ENCODE measurements at regions not wholly inside any gene's neighbourhood (a gene's known extent, or its start where the extent isn't known, plus 50 kb on each side); places are given as distances from the start of the nearest gene placed in this dataset.

DNA sequence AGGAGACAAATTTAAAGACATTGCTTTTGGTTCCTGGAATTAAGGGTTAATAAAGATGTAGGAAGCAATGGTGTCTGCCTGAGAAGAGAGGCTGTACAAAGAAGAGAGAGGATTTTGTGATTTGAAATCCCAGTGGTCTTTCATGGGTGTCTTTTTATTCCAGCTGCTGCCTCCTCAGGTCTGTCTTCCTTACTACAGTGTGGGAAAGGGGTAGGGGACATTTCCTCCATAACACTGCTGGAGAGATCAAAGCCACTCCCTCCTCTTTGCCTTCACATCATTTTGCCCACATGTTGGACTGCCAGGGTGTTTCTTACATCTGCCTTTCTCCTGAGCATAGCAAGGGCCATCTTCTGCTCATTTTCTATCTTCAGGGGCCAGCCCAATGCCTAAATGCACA is 348.5 kb downstream of the EN1 start:
- no peak for DNase-seq

DNA sequence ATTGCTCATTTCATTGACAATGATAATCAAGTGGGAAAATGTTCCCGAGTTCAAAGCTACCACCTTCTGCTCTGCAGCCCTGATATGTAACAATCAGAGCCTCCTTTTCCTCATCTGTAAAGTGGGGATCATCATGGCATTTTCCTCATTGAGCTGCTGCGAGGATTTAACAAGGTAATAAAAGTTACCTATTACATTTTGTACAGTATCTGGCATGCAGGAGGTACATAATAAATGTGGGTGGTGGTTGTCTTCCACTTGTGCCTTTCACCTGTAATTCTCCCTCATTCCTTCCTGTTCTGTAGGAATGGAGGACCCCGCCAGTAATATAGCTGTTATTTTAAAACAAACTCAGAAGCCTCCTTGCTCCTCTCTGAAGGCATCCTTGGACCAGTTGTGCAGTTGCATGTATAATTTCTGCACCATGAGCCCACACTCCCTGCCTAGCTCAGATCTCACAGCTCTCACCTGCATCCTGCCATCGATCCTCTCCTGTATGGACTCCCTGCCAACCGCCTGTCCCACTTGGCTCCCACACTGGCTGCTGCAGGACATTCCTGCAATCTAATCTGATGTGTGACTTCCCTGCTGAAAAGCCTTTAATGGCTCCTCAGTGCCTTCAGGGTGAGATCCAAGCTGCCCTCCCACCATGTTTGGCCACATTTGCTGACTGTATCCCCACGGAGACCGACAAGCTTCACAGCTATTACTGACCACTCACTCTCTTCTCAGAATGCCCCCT is 350.4 kb downstream of the EN1 start:
- DNase-seq = no peak

DNA sequence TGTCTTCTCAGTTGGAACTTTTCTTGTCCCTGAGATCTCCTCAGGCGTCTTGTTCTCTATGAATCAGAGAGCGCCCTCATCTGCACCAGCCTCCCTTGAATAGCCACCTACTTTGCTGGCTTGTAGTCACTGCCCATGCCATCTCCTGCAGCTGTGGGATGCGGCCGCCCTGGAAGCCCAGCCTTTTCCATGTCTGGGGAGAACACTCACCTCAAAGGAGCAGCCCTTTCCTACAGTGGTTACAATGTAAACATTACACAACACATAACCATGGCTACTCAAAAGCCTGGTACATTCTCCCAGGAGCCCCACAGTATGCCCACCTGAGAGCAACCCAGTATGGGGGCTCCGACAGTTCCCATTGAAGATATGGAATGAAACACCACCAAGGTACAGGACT is 351.0 kb downstream of the EN1 start:
- DNase-seq = no peak

DNA sequence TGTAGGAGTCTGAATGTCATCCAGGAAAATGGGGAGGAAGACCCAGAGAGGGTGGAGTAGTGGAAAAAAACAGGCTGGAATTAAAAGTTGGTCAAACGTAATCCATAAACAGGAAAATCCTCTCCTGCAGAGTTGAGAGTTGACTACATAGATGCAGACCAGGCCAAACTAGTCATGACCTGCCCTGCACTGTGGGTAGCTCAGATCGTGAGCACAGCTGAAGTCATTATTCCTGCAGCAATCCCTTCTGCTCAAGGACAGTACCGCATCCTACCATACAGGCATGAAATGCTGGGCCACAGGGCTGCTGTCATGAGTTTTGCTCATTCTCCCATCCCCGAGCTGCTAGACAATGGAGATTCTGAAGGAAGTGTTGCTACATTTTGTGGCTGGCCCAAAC is 352.2 kb downstream of the EN1 start:
- no peak for DNase-seq

DNA sequence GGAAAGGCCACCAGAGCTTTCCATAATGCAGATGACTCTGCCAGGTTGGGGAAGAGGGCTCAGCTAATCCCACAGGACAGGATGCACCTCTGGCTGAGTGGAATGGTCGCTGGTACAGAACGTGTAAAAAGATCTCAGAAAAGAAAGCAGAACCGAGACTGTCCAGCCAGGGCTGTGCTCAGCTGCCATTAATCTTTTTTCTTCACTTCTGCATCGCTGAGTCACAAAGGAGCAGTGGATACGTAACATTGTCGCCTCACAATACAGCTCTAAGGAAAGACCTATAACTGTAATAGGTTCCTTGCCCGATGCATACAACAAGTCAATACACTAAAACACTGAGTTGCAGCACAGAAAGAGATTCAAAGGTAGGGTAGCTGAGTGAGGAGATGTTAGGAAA is 354.2 kb downstream of the EN1 start:
- no peak for DNase-seq

DNA sequence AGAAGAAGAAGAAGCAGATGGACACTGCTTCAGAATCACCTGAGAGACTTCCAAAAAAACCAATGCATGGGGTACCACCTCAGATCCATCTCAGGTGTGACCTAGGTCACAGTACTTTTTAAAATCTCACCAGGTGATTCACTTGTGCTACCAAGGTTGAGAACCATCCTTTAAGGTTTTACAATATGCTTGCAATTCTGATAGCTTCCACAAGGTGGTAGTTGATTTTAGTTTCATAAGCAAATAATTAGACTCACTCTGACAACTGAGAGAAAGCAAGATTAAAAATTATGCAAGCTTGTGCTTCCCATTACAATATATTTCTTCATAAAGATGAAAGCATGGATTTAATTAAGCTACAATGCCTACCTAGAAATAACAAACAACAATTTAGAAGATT is 355.1 kb downstream of the EN1 start:
- no peak for DNase-seq

DNA sequence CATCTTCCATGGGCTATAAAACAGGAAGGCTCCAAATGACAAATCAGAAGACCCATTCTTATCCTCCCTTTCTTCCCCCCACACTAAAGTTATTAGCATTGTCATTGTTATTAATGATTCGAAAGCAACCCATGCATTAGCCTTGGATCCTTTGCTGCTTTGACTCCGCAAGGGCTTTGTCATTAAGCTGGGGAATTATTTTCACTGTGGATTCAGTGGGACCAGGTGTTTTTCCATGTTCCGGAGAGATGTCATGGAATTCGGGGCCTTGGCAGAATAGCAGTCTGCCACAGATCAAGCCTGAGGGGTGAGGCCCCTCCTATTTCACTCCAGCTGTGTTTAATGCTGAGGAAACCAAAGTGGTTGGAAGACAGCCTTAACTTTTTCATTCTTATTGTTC is 357.1 kb downstream of the EN1 start:
- no peak for DNase-seq

DNA sequence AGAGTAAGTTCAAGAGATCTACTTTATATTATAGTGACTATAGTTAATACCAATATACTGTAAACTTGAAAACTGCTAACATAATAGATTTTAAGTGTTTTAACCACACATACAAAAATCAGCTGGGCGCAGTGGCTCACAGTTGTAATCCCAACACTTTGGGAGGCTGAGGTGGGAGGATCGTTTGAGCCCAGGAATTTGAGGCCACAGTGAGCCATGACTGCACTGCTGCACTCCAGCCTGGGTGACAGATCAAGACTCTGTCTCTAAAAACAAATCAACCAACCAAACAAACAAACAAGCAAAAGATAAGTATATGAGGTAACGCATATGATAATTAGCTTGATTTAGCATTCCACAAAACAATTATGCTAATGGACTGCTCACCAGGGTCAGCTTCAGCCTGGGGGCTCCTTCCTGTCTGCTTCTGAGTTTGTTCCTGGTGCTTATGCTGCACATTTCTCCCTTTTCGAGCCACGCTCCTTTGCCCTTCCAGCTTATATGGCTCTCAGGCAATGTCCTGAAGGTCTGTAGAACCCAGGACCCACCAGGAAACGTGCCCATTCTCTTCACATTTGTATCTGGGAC is 357.6 kb downstream of the EN1 start:
- no peak for DNase-seq

DNA sequence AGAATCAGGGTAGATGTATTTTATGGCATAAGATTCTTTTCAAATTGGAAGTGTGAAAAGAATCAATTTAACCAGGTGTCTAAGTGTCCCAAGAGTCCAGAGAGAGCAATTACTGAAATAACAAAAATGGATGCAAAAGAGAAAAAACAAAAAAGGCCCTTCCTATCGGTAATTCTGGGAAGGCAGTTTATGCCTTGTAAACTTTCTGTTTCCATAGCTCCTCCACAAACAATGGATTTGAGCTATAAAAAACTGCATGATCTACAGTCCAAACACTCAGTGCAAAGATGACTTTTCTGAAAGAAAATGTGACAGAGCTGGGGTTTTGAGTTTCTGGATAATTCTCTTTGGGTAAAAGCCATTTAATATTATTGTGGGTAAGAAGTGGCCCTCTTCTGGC is 366.1 kb downstream of the EN1 start:
- DNase-seq = no peak

DNA sequence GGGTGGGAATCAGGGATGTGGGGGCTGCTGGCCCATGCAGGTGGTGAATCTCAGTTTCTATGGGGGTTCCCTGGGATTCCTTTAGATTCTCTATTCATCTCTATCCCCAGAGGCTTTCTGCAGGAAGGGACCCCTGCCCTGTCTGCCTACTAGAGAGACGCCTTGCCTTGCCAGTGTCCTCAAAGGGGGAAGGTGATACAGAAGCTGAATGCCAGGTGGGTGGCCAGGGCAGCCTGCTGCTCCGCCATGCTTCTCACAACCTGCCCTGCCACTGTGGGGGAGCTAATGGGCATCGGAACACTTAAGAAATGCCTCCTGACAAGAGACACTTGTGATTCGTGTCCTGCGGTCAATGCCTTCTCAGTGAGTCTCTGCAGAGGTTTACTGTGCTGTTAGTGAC is 368.4 kb downstream of the EN1 start:
- no peak for DNase-seq

DNA sequence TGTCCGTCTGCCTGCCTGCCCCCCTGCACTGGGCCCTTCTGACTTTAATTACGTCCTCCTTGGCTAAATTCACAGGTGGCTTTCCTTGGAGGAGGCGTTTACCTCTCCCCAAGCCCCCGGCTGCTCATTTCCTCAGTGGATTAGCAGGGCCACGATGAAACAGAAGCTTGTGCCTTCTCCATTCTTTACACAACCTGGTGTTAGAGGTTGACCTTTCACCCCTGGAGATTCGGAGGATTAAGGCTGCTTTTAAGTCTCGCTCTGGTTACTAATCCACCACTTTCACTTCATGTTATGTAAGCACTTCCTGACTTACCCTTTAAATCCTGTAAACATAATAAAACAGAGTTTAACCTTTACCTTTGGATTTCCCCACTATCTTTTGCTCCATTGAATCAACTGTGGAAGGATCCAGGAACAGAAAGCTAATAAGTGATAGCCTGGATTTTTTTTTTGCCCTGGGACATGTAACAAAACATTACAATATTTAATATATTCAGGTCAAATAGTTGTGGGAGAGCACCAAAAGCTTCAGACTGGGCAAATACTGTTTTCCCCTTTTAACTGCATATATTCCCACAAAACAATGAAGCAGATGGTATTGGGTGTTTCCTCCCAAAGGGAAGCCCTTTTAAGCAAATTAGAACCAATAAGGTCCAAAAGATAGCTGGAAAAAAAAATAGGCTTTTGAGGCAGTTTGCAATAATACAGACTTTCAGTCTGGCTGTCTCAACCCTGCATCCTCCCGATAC is 370.2 kb downstream of the EN1 start:
- peak; percentile 63 to 86 for DNase-seq

DNA sequence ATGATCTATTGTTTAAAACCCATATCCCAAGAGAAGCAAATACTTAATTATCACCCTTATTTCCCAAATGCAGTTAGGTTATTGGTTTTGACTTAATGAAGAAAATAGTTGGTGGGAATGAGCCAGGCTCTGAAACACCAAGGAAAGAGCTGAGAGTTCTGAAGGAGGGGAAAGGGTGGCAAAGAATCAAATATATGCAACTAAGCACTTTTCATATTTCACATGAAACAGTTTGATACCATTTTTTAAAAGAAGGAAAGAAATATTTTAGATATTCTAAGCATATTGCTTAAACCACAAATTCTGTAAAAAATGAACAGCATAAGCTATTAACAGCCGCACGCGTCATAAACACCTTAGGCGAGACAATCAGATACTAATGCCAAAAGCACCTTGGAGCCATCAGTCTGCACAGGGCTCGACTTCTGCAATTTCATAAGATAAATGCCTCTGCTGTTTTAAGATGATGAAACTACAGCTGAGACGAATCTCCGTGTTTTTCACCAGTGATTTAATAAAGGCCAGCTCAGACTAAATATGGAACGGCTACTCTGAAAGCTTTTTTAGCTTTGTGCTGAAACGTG is 371.7 kb downstream of the EN1 start:
- no peak for DNase-seq

DNA sequence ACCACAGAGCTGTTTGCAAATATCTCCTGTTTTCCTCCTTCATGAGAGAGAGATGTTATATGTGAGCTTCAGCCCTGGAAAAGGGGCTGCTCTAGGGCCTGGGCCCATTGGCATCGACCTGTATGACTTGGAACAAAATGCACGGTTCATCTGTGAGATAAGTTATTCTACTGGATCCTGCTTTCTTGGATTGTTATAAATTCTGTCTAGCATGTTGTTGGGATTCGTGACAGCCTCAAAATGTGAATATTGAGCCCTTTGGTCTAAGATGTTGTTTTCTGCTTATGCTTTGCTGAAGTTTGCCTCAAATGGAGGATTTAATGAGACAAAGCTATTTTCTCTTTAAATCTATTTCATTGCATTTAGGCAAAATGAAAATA is 372.9 kb downstream of the EN1 start:
- DNase-seq = no peak

DNA sequence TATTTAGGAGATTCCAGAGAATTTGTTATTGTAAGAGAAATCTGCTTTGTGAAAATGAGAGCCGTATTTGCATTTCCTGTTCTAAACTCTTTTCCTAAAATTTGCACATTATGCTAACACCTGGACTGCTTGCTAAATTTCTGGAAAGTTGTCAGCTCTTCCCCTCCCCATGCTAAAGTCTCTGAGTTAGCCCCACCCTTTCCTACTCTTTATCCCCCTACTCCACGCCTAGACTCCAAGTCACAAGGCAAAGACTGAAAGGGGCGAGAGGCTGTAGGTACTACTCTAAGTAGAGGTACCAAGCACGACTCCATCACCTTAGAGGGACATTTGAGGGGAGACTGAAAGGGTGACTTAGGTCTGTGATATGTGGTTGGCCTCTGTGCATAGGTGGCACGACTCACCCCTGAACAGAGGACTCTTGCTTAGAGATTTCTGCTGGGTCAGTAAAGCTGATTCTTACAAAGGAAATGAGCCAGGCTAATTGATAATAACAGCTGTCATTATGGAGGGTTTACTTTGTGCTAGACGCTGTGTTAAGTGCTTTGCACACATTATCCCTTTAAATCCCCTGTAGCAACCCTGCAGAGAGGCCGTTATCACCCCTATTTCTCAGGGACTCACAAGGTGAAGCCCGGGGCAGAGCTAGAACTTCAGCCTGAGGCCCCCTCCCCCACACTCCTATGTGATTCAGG is 373.5 kb downstream of the EN1 start:
- peak; percentile 78 to 87 for DNase-seq

DNA sequence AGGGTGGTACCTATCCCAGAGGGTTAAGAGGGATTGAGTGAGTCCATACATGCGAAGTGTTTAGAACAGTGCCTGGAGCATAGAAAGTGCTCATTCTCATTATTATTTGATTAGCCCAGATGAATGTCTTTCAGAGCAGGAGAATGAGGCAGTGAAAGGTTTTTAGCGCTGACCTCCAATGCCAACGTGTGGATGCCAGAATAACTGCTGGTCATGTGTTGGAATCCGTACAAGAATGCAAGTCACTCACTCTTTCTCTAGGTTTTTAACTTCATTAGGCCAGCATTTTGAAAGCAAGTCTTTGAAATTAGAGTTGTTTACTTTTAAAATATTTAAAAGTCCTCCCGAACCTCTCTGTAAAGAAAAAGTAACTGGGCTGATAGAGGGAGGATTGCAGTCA is 374.2 kb downstream of the EN1 start:
- no peak for DNase-seq

DNA sequence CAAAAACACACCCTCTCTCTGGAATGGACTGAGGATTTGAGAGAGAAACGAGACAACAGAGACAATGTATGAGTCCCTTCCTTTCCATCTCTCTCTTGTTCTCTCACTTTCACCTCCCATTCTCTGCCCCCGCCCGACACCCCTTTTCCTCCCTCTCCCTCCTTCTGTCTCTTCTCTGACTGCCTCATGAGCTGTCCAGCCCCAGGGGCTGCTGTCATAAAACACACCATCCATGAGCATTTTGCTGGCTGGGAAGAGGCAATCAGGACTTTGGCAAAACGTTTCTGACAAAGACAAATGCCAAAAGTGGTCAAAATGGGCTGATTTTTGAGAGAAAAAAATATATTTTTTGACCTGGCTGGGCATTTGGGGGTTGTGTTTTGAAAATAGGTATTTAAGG is 377.2 kb downstream of the EN1 start:
- no peak for DNase-seq

DNA sequence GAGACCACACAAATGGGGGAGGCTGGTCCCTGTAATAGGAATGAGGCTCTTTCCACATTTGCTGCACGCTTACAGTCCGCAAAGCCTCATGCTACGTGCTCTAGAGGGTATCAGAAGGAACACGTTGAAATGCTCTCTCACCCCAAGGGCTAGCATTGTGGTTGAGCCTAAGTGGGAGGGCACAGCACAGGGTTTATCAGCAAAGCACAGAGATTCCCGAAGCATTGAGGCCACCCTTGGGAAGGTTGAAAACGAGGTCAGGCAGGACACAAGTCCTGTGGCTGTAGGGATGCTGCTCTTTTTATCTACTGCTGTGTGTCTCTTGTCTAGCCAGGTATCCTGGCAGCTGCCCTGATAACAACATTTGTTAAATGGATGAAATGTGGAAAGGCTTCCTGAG is 378.3 kb downstream of the EN1 start:
- DNase-seq = no peak

DNA sequence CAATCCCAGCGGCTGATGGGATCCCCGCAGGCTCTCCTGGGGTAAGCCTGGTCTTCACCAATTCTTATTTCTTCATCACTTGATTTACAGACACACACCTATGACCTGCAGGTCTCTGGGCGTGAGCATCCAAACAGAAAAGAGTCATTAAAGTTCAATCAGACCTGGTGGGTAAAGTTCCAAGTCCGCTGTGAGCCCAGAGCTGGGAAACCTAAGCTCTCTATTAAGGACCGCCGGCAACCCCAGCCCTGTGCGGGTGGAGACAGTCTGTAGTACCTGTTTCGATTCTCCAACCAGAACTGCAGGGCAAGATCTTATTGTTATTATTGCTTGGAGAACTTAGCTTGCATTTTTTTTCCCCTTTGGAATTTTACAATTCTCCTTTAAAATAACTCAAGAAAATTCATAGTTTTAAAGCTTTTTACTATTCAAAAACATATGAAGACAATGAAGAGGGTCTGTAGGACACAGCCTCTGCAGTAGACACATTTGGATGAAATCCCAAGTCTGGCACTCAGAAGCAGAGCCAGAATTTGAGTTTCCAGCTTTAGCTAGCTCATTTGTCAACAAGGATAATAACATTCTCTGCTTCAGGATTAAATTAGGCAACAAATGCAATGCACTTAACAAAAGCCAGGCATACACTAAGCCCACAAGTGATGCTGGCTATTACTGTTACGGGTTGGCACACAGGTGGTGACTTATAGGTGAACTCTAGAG is 376.4 kb downstream of the INSIG2 start:
- no peak for DNase-seq

DNA sequence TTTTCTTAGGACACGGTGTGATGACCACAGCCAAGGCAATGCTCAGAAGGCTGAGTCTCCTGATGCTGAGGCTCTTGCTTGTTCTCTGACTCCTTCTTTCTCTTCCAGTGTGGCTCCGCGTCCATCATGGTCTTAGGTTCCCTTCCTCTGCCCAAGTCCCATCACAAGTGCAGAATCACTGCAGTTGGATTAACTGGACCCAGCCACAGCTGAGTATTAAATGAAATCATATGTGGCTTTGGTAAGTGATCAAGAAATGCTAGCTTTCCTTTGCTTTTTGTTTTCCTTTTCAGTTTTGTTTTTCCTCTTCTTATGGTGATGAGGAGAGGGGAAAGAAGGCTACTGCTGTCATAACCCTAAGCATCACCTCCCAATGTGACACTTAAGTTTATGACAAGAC is 375.8 kb downstream of the INSIG2 start:
- no peak for DNase-seq

DNA sequence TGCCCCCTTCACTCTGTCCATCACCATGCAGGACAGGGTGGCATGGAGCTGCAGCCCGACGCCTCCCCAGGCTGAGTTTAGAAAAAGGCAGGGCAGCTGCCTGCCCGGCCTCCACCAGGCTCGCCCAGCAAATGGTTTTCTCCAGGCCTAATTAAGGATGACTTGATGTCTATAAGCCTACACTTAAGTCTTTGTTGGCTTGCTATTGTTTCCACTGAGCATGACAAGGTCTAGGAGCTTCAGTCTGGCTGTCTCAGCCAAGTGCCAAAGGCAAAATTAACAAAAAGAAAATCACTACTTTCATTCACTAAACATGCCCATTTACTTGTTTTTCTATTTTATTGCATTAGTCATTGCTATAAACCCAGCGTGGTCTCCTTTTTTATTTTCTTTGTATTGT is 372.2 kb downstream of the INSIG2 start:
- no peak for DNase-seq

DNA sequence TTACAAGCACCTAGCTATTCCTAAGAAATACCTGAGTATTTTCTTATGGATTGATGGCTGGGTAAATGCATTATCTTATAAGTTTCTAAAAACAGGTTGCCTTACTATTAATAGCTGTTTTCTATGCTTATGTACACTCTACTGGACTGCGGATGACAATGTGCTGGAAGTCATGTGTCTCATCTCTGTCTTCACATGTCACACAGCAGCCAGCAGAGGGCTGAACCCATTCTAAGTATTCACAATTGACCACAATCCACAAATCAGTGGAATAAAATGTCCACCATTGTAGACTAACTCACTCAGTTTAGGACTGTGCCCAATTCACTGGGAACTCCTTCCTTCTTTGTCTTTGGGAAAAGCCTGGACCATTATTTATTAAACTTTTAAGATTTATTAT is 371.2 kb downstream of the INSIG2 start:
- DNase-seq = no peak

DNA sequence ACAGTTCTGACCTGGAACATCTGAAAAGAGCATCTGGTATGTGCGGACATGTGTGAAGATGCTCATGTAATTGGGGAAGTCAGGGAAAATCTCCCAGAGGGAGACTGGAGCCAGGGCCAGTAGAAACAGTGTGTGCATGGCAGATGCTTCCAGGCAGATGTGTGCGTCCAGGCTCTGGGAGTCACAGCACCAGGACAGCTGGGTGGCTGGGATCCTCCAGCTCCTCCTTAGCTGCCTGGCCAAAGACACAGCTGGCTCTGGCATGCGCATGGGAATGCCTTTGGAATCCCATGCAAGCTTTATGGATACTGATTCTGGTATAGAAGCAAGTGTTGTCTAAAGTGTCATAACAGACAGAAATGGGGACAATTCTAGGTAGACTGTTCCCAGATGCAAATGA is 369.7 kb downstream of the INSIG2 start:
- DNase-seq = no peak

DNA sequence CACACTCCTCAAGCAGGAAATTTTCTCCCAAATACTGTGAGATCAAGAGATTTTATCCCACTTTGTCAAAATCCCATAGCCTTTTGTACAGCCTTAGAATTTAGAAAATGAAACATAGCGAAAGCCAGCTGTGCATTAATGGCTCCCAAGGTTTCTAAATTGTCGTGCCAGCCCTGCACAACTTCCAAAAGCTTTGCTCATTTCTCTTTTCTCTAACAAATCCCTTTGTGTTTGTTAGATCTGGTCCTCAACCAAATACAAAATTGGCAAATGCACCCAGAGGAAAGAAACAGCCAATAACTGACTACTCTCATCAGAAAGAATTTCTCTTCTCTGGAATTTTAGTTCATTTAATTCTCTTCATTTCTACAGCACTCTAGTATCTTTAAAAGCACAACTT is 361.1 kb downstream of the INSIG2 start:
- DNase-seq = no peak
